ENCODE measurements at regions not wholly inside any gene's neighbourhood (a gene's known extent, or its start where the extent isn't known, plus 50 kb on each side); places are given as distances from the start of the nearest gene placed in this dataset.
"Not testable (repeated sequence)": the region's sequence is repeated elsewhere in the genome, so short reads cannot be mapped to it uniquely, and the experiment has no call there.

- DNase-seq (ENCODE audit: low read depth, low spot score) = no peak
These were observed 189.7 kb downstream of the C7orf25 start for GRCh38 chr7:42722198-42722597.

GRCh38 chr7:42720991-42721796, 190.7 kb downstream of the C7orf25 start:
- peak; percentile 25 for DNase-seq (ENCODE audit: low read depth, low spot score)

GRCh38 chr7:42720012-42720411, 191.9 kb downstream of the C7orf25 start:
- no peak for DNase-seq (ENCODE audit: low read depth, low spot score)

GRCh38 chr7:42718466-42718865, 193.4 kb downstream of the C7orf25 start:
- DNase-seq (ENCODE audit: low read depth, low spot score) = not testable (repeated sequence)

- DNase-seq (ENCODE audit: low read depth, low spot score) = no peak
These were observed 197.5 kb downstream of the C7orf25 start for GRCh38 chr7:42714356-42714755.

- no peak for DNase-seq (ENCODE audit: low read depth, low spot score)
These were observed 202.6 kb downstream of the C7orf25 start for GRCh38 chr7:42709284-42709683.

- DNase-seq (ENCODE audit: low read depth, low spot score) = no peak
These were observed 207.2 kb downstream of the C7orf25 start for GRCh38 chr7:42704710-42705109.

- no peak for DNase-seq (ENCODE audit: low read depth, low spot score)
These were observed 209.2 kb downstream of the C7orf25 start for GRCh38 chr7:42702647-42703046.

- no peak for DNase-seq (ENCODE audit: low read depth, low spot score)
These were observed 211.2 kb downstream of the C7orf25 start for GRCh38 chr7:42700406-42701327.

GRCh38 chr7:42699380-42700178, 212.3 kb downstream of the C7orf25 start:
- DNase-seq (ENCODE audit: low read depth, low spot score) = no peak

GRCh38 chr7:42698600-42699374, 213.1 kb downstream of the C7orf25 start:
- DNase-seq (ENCODE audit: low read depth, low spot score) = no peak

- no peak for DNase-seq (ENCODE audit: low read depth, low spot score)
These were observed 216.9 kb downstream of the C7orf25 start for GRCh38 chr7:42694894-42695507.

- no peak for DNase-seq (ENCODE audit: low read depth, low spot score)
These were observed 218.1 kb downstream of the C7orf25 start for GRCh38 chr7:42693722-42694121.

GRCh38 chr7:42692621-42693020, 219.2 kb downstream of the C7orf25 start:
- DNase-seq (ENCODE audit: low read depth, low spot score) = no peak

GRCh38 chr7:42690794-42691639, 220.9 kb downstream of the C7orf25 start:
- peak; percentile 76 for DNase-seq (ENCODE audit: low read depth, low spot score)

GRCh38 chr7:42689626-42690025, 222.2 kb downstream of the C7orf25 start:
- DNase-seq (ENCODE audit: low read depth, low spot score) = no peak

- DNase-seq (ENCODE audit: low read depth, low spot score) = no peak
These were observed 223.9 kb downstream of the C7orf25 start for GRCh38 chr7:42688056-42688371.

GRCh38 chr7:42687211-42688055, 224.4 kb downstream of the C7orf25 start:
- DNase-seq (ENCODE audit: low read depth, low spot score) = no peak
